ENCODE measurements at regions not wholly inside any gene's neighbourhood (a gene's known extent, or its start where the extent isn't known, plus 50 kb on each side); places are given as distances from the start of the nearest gene placed in this dataset.
"Not testable (repeated sequence)": the region's sequence is repeated elsewhere in the genome, so short reads cannot be mapped to it uniquely, and the experiment has no call there.

DNA sequence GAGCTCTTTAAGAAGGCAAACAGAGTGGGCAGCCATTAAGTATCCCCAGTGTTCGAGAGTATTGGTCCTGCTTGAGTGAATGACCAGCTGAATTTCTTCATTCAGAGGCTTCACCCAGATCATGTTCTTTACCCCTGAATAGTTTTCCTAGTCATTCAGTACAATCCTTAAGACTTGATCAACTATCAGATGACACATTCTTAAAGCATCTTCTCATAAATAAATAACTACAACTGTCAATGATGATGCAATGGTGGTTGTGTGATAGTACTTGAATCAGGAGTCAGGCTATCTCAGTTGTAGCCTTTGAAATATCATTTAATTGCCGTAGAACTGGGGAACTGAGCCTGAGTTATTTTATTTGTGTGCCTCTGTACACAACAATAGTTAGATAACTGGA lies 416.8 kb upstream of the CCL2 start:
- no peak for DNase-seq (ENCODE audit: low read depth)

DNA sequence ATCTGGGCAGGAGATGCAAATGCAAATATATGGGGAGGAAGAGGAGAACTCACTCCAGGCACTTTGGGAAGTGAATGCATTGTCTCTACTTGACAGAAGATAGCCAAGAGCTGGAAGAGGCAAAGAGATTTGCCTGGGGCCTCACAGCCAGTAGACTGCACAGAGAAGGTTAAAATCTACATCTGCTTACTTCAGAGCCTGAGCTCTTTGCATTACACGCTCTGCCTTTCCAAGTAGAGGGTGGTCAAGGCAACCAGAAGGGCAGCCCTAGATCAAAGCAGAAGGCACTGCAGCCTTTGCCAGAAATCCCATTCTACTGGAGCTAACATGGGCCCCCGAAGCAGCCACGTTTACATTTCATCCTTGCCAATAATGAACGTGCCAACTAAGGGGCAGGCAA lies 407.2 kb upstream of the CCL2 start:
- no peak for DNase-seq (ENCODE audit: low read depth)

DNA sequence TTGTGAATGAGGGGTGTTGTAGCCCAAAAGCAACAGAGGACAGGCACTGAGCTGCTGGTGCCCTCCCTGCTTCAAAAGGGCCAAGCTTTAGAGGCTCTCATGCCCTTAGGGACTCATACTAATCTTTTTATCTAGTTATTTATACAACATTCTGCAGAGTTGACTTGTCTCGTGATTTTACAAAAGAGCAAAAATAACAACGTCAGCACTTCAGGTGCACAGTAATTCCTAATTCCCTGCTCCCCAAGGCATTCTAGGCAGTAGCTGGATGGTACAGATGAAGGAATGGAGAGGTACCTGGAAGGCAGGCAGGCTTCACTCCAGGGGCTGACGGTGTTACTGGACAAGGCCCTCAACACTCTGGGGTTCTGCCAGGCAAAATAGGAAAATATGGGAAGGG lies 406.7 kb upstream of the CCL2 start:
- no peak for DNase-seq (ENCODE audit: low read depth)

GRCh38 chr17:33854596-33854995 lies 400.5 kb upstream of the CCL2 start:
- no peak for DNase-seq (ENCODE audit: low read depth)

DNA sequence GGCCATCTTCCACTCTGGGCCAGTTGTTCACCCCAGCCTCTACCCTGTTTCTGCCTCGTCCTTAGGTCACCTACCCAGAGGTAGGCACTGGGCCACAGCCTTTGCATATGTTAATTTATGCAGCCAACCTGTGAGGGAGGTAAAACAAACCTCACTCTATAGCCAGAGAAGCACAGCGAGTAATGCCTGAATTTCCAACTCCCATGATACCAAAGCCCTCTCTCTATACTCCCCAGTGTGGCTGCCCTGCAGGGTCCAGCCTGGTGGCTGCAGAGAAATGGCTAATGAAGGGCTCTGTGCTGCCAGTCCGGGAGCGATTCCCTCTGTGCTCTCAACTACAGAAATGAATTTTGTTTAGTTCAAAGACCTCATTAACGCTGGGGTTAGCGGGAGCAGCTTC lies 397.0 kb upstream of the CCL2 start:
- no peak for DNase-seq (ENCODE audit: low read depth)

- no peak for DNase-seq (ENCODE audit: low read depth)
Measured at GRCh38 chr17:33858682-33859081, 396.4 kb upstream of the CCL2 start.

DNA sequence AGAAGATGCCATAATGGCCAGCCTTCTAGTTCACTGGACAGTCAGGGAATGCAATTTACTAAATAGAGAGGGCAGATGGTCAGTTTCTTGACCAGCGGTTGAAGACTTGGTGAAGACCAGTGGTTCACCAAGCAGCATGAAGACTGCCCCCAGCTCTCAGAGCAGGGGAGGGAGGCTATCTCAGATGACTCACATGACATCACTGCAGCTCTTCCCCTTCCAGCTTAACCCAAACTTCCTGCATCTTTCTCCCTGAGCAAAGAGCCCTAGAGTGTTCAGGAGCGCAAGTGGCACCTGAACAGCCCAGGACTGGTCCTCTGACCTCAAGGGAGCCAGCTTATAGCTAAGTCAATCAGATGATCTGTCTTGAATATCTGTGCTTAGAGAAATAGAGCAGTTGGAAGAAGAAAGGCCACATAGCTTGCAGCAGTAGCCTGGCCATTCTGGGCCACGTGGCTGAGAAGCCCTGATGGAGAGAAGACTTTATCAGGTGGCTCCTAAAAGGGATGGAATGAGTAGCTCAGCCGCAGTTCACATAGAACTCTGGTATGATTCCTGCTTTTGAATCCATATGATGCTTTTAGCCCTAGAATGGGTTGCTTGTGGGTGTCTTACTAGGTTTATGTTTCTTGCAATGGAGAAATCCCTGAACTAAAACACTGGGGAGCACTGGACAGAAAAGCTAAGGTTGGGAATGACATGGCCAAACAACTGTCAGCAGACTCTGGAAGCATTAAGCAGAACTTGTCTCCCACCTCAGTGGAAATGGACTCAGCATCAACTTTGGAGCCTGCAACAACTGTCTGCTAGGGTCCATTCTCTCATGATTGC lies 392.1 kb upstream of the CCL2 start:
- DNase-seq (ENCODE audit: low read depth) = no peak

DNA sequence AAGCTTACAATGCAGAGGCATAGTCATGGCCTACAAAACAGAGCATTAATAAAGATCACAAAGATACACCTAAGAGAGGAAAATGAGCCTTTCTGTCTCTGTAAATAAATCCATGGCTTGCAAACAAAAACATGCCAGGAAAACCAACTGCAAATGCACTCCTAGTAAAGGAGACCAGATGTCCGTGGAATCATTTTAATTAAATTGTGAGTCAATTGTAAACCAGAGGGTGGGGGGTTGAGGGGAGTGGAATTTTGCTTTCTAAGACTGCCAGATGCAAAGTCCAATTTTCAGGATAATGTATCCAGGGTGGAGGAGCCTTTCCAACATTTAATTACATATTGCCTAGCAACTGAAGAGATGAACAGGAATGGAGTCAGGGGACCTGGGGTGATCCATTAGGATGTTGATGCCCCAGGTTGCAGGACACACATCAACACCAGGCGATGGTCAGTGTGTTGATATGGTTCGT lies 390.3 kb upstream of the CCL2 start:
- DNase-seq (ENCODE audit: low read depth) = no peak

GRCh38 chr17:33868899-33869298 lies 386.2 kb upstream of the CCL2 start:
- DNase-seq (ENCODE audit: low read depth) = no peak

GRCh38 chr17:33870936-33871335 lies 384.1 kb upstream of the CCL2 start:
- no peak for DNase-seq (ENCODE audit: low read depth)

DNA sequence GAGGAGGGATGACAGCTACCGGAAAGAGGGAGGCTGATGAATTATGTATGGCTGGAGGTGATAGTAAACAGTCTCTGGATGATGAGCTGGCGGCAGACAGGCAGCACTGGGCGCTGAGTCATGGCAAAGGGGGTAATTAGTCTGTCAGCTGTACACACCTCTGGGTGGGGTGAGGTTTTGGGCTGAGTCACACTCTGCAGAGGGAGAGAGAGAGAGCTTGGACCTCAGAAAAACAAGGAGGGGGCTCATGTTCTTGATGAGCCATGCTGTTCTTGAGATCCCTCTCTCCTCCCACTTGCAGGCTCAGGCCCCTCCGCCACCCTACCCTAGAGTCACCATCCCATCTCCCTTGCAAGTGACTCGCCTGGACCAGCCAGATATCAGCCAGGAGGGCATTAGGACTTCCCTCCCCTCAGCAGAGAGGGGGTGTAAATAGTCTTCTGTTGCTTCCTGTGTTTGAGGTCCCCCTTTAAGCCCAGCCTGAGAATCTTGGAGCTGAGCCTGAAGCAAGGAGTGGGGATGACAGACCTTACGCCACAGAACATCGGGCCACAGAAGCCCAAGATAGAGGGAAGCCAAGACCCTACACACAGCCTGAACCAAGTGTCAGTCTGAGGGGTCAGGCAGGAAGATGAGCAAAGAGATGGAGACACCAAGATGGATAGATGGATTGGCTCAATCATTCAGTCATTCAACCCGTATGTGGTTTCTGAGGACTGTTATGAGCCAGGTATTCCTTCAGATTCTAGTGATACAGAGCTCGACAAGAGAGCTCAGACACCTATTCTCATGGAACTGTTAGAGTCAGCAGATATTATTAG lies 383.2 kb upstream of the CCL2 start:
- no peak for DNase-seq (ENCODE audit: low read depth)

DNA sequence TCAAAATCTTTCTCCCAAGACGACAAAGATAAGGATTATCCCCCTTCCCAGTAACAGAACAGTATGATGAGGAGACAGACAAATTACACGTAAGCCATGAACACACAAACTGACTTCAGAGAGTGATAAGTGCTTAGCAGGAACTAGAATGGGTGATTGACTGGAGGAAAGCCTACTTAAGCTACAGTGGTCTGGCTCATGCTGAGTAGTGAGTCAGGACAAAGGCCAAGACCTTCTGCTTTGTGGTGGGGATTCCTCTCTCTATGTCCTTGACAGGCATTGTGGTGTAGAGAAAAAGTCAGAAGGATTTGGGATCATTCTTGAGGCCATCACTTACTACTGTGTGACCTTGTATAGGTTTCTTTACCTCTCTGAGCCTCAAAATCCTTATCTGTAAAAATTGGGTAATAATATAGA lies 381.9 kb upstream of the CCL2 start:
- no peak for DNase-seq (ENCODE audit: low read depth)

GRCh38 chr17:33874617-33875060 lies 380.4 kb upstream of the CCL2 start:
- DNase-seq (ENCODE audit: low read depth) = no peak

GRCh38 chr17:33875973-33876372 lies 379.1 kb upstream of the CCL2 start:
- no peak for DNase-seq (ENCODE audit: low read depth)

DNA sequence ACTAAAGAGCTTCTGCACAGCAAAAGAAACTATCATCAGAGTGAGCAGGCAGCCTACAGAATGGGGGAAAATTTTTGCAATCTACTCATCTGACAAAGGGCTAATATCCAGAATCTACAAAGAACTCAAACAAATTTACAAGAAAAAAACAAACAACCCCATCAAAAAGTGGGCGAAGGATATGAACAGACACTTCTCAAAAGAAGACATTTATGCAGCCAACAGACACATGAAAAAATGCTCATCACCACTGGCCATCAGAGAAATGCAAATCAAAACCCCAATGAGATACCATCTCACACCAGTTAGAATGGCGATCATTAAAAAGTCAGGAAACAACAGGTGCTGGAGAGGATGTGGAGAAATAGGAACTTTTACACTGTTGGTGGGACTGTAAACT lies 372.8 kb upstream of the CCL2 start:
- DNase-seq (ENCODE audit: low read depth) = not testable (repeated sequence)

- DNase-seq (ENCODE audit: low read depth) = not testable (repeated sequence)
Measured at GRCh38 chr17:33882677-33883076, 372.4 kb upstream of the CCL2 start.

- DNase-seq (ENCODE audit: low read depth) = no peak
Measured at GRCh38 chr17:33888455-33888854, 366.6 kb upstream of the CCL2 start.

- DNase-seq (ENCODE audit: low read depth) = no peak
Measured at GRCh38 chr17:33889040-33889439, 366.0 kb upstream of the CCL2 start.

DNA sequence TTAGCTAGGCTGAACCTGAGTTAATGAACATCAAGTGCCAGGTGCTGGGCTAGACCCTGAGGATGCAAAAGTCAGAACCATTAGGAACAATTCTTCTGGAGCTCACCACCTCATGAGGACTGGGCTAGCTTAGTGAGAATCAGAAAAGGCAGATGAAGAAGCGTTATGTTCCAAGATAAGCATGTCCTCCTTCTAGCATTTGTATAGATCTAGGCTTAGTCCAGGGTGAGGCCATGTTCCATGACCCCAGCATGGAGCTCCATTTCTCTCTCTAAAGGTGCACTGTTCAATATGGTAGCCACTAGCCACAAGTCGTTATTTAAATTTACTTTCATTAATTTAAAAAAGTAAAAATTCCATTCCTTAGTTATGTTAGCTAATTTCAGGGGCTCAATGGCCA lies 365.3 kb upstream of the CCL2 start:
- DNase-seq (ENCODE audit: low read depth) = no peak

DNA sequence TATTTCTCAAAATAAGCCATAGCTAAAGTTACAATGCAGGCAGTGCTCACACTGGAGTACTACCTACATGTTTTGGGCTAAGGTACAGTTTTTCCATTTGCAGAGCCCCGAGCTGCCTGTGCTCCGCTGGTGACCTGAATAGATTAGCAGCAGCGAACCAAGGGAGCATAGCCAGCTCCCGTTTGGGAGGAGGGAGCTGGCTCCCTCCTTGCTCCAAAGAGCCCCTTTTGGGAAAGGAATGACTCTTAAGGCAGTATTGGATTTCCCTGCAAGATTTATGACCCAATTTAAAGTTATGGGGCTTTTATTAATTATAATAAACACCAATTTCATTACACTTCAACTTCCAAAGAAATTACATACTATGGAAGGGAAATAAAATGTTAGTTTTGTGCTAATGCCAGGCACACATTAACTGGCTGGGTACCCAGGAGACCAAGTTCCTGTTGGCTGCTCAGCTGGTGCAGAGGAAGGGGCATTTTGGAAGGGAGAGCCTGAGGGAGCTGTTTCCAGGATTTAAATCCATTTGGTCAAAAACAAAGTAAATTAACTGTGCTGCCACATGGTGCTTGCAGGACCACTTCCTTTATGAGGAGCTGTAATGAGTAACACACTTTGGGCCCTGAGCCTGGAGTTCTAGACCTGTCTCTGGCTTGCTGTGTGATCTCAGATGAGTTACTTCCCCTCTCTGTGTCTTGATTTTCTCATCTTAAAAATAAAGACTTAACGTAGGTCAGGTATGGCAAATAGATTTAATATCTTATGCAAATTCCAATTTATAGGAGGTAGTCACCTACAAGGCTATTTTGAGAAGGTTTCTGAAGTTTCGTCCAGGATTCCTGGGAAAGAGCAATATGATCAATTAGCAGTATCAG lies 362.1 kb upstream of the CCL2 start:
- no peak for DNase-seq (ENCODE audit: low read depth)

DNA sequence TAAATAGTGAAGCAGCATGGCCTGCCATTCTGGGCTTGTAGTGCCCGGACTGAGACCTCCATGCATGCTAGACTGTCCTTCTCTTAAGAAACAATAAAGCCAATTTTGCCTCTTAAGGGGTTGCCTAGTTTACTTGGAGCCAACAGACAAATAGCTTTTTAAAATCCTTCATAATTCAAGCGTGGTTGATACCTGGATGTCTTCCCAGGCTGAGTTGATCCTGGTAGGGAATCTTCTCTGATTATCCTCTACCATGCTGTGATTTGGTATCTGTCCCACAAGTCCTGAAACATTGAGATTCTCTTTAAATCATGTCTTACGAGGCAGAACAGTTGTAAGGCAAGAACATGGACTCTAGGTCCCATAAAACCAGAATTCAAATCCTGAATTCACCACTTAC lies 359.6 kb upstream of the CCL2 start:
- no peak for DNase-seq (ENCODE audit: low read depth)

DNA sequence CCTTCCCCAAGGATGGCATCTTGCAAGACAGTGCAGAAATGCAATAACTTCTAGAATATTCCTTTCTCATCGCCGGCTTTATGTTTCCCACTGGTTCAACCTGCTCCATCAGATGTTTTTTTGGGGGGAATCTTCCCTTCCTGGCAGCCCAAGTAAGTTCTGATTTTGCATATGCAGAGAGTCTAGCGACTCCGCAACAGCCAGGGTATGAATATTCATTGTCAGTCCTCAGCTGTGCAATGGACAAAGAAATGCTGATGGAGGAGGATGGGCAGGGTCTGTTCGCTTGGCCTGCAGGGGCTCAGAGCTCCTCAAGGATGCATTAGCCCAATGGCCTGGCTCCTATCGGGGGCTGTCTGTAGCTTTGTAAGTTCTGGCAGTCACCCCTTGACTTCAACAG lies 358.8 kb upstream of the CCL2 start:
- no peak for DNase-seq (ENCODE audit: low read depth)

All from fibroblast of the conjunctiva (primary cell).